KOPT-K1 (cell line): ENCODE measurements at regions not wholly inside any gene's neighbourhood (a gene's known extent, or its start where the extent isn't known, plus 50 kb on each side); places are given as distances from the start of the nearest gene placed in this dataset.

Experiments
- H3K27ac ChIP-seq: fragments of 200-600 bp; sonication (generic); 2 replicates; pipeline ENCODE4 v1.5.1; 2016; ENCODE audit warnings: antibody characterized with exemption, mild to moderate bottlenecking, low read depth, low read length; ENCODE audit not compliant: poor library complexity, severe bottlenecking
- H3K36me3 ChIP-seq: fragments of 200-600 bp; sonication (generic); 2 replicates; pipeline ENCODE4 v1.5.1; 2017; ENCODE audit warnings: antibody characterized with exemption, mild to moderate bottlenecking, low read length, moderate library complexity; ENCODE audit not compliant: insufficient read depth
- H3K9me3 ChIP-seq: fragments of 200-600 bp; sonication (generic); 2 replicates; pipeline ENCODE4 v1.5.1; 2017; ENCODE audit warnings: antibody characterized with exemption, low read length, mild to moderate bottlenecking; ENCODE audit not compliant: insufficient read depth, poor library complexity, severe bottlenecking

DNA sequence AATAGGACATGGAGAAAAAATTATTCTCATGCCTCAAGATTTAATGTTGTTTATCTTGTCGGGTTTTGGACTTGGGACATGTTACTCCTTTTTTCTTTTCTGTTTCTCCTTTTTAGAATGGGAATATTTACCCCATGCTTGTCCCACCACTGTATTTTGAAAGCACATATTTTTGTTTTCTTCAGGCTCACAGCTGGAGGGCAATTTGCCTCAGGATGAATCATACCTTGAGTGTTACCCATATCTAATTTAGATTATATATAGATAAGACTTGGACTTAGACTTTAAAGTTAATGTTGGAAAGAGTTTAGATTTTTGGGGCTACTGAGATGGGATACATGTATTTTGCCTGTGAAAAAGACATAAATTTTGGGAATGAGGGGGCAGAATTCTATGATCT is 541.6 kb upstream of the MAN1A1 start:
- no peaks in the 10 kb centered on the region for H3K36me3 ChIP-seq
- no peaks in the 10 kb centered on the region for H3K9me3 ChIP-seq
- no peak overlapping the region for H3K27ac ChIP-seq

GRCh38 chr6:119890470-119890869 is 540.9 kb upstream of the MAN1A1 start:
- no peaks in the 10 kb centered on the region for H3K9me3 ChIP-seq
- H3K27ac ChIP-seq: no peak overlapping the region

GRCh38 chr6:119887666-119888065 is 538.1 kb upstream of the MAN1A1 start:
- no peak overlapping the region for H3K27ac ChIP-seq
- H3K9me3 ChIP-seq: no peaks in the 10 kb centered on the region

More at GRCh38 chr6:119890470-119890869, 540.9 kb upstream of the MAN1A1 start:
- no peaks in the 10 kb centered on the region for H3K36me3 ChIP-seq

GRCh38 chr6:119881416-119881815 is 531.9 kb upstream of the MAN1A1 start:
- H3K9me3 ChIP-seq: no peaks in the 10 kb centered on the region
- H3K27ac ChIP-seq: no peak overlapping the region
- no peaks in the 10 kb centered on the region for H3K36me3 ChIP-seq

More at GRCh38 chr6:119887666-119888065, 538.1 kb upstream of the MAN1A1 start:
- H3K36me3 ChIP-seq: no peaks in the 10 kb centered on the region

GRCh38 chr6:119880840-119881239 is 531.3 kb upstream of the MAN1A1 start:
- H3K27ac ChIP-seq: no peak overlapping the region
- H3K36me3 ChIP-seq: no peaks in the 10 kb centered on the region
- no peaks in the 10 kb centered on the region for H3K9me3 ChIP-seq

- Histone ChIP-seq H3K9me3 (no peaks in the 10 kb centered on the region), H3K27ac (no peak overlapping the region), H3K36me3 (no peaks in the 10 kb centered on the region)
Observed at GRCh38 chr6:119879731-119880130, 530.2 kb upstream of the MAN1A1 start.

DNA sequence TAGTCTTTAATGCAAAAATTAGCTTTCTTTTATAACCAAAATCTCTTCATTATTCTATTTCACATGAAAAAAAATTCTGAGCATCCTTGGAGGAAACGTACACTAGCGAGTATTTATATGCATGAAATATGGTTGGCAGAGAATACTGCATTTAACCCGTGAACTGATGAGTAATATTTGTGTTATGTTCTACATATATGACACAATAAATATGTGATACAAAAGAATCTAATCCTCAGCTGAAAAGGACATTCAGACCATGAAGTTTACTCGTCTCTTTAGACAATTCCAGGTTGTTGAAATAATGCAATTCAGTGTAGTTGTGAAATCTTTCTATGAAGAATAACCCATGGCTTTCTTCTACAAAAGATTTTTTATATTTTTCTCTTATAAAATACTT is 524.8 kb upstream of the MAN1A1 start:
- Histone ChIP-seq H3K36me3 (no peaks in the 10 kb centered on the region), H3K9me3 (no peaks in the 10 kb centered on the region), H3K27ac (no peak overlapping the region)

GRCh38 chr6:119873107-119873506 is 523.5 kb upstream of the MAN1A1 start:
- Histone ChIP-seq H3K9me3 (no peaks in the 10 kb centered on the region), H3K27ac (no peak overlapping the region), H3K36me3 (no peaks in the 10 kb centered on the region)

DNA sequence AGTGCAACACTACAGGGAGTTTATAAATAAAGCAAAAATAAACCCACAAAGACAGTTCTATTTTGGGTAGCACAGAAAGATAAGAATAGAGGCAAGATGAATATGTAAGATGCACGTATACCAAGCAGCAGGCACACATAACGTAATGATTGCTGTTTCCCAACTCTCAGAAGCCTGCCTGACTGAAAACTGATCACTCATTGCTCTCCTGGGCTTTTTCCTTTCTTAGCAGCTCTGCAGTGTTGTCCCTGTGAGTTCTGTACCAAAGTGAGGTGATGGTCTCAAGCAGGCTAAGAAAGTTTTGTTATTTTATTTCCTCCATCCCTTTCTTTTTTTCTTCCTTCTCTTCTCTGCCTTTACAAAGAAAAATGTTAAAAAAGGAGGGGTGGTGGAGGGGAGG is 522.0 kb upstream of the MAN1A1 start:
- no peaks in the 10 kb centered on the region for H3K36me3 ChIP-seq
- H3K9me3 ChIP-seq: no peaks in the 10 kb centered on the region
- no peak overlapping the region for H3K27ac ChIP-seq

GRCh38 chr6:119865466-119866350 is 516.1 kb upstream of the MAN1A1 start:
- Histone ChIP-seq H3K27ac (no peak overlapping the region), H3K36me3 (no peaks in the 10 kb centered on the region), H3K9me3 (peaks cover 5% of the 10 kb centered on the region)

GRCh38 chr6:119862719-119863118 is 513.2 kb upstream of the MAN1A1 start:
- Histone ChIP-seq H3K27ac (no peak overlapping the region), H3K36me3 (no peaks in the 10 kb centered on the region), H3K9me3 (peaks cover 5% of the 10 kb centered on the region)

- H3K36me3 ChIP-seq: no peaks in the 10 kb centered on the region
- H3K27ac ChIP-seq: no peak overlapping the region
- no peaks in the 10 kb centered on the region for H3K9me3 ChIP-seq
Observed at GRCh38 chr6:119858901-119859300, 509.3 kb upstream of the MAN1A1 start.

GRCh38 chr6:119856136-119856535 is 506.6 kb upstream of the MAN1A1 start:
- Histone ChIP-seq H3K36me3 (no peaks in the 10 kb centered on the region), H3K27ac (peak overlapping the region; percentile 40), H3K9me3 (no peaks in the 10 kb centered on the region)

GRCh38 chr6:119848696-119849095 is 499.1 kb upstream of the MAN1A1 start:
- Histone ChIP-seq H3K9me3 (no peaks in the 10 kb centered on the region), H3K36me3 (no peaks in the 10 kb centered on the region), H3K27ac (no peak overlapping the region)

DNA sequence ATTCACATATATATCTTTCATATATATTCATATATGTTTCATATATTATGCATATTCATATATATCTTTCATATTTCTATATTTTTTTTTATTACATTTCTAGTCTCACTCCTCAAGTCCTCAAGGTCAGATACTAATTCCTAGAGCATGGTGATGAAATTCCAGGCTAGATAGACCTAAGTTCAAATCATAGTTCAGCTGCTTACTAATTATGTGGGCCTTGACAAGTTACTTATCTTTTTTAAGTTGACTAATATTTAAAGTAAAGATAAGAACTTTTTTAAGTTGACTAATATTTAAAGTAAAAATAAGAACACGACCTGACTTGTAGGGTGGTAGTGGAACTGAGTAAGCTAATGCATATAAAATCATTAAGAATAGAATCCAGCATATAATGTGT is 495.6 kb upstream of the MAN1A1 start:
- no peaks in the 10 kb centered on the region for H3K9me3 ChIP-seq
- H3K36me3 ChIP-seq: no peaks in the 10 kb centered on the region
- H3K27ac ChIP-seq: no peak overlapping the region

DNA sequence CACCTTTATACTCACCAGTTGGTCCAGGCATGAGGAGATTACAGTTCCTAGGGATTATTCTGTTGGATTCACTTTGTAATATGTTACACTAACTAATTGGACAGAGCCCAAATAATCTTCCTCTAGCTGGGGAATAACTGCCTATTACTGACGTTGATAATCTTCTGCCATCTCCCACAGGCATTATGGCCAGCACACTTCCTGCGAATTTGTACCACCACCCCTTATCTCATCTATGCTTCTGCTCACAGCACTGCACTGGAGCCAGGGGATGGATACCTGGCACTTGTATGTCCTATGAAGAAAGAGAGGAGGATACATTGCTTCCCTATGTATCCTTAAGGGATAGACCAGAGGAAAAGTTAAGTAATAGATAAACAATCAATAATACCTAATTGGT is 494.8 kb upstream of the MAN1A1 start:
- H3K27ac ChIP-seq: no peak overlapping the region
- H3K9me3 ChIP-seq: no peaks in the 10 kb centered on the region
- H3K36me3 ChIP-seq: no peaks in the 10 kb centered on the region
